Prostate gland (tissue), 2 donors: ENCODE measurements at regions not wholly inside any gene's neighbourhood (a gene's known extent, or its start where the extent isn't known, plus 50 kb on each side); places are given as distances from the start of the nearest gene placed in this dataset.

Experiments
- POLR2AphosphoS5 ChIP-seq: sonication (generic); formaldehyde crosslinking; IDR thresholded peaks from one replicate; pipeline ENCODE4 v1.6.1; 2017; ENCODE audit warnings: antibody characterized with exemption
- TF ChIP-seq, protein P1 (sequence below), 4 experiments: fragments of 200-600 bp in 2 of 4; fragments of 450-650 bp in 2 of 4; sonication (generic) in 2 of 4; IDR thresholded peaks; 1 replicate in 3 of 4; 2 replicates in 1 of 4; pipeline ENCODE4 v1.5.1; 2016 to 2019; ENCODE audit warnings: antibody characterized with exemption in 4 of 4, mild to moderate bottlenecking in 2 of 4, moderate library complexity in 2 of 4

DNA sequence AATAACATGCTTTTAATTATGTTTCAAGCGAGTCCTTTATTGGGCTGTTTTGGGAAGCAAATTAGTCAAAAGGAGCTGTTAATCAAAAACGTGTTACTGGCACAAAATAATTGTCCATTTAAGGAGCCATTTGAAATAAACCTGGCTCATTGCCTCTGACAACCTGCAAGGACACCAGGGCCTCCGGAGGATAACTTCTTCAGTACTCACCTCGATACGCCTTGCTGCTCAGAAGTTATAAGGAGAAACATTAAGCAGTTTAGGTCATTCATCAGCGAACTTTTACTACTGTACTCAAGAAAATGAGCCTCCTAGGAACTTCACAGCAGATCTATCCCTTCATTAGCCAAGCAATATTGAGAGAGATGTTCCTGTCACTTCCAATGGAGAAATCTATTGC, 1579.2 kb upstream of the ACVR2A start:
- TF ChIP-seq, protein P1, sequence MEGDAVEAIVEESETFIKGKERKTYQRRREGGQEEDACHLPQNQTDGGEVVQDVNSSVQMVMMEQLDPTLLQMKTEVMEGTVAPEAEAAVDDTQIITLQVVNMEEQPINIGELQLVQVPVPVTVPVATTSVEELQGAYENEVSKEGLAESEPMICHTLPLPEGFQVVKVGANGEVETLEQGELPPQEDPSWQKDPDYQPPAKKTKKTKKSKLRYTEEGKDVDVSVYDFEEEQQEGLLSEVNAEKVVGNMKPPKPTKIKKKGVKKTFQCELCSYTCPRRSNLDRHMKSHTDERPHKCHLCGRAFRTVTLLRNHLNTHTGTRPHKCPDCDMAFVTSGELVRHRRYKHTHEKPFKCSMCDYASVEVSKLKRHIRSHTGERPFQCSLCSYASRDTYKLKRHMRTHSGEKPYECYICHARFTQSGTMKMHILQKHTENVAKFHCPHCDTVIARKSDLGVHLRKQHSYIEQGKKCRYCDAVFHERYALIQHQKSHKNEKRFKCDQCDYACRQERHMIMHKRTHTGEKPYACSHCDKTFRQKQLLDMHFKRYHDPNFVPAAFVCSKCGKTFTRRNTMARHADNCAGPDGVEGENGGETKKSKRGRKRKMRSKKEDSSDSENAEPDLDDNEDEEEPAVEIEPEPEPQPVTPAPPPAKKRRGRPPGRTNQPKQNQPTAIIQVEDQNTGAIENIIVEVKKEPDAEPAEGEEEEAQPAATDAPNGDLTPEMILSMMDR (IDR thresholded peaks at IDR 0.05), result no peak
- TF ChIP-seq POLR2AphosphoS5, result no peak
